ENCODE measurements at regions not wholly inside any gene's neighbourhood (a gene's known extent, or its start where the extent isn't known, plus 50 kb on each side); places are given as distances from the start of the nearest gene placed in this dataset.

GRCh38 chr9:117957267-117957666, 253.1 kb downstream of the TLR4 start:
- H3K4me1 ChIP-seq (ENCODE audit: control insufficient read depth in 2 of 2, insufficient read depth in 2 of 2, low read length in 2 of 2): no peaks in the 10 kb centered on the region
- H3K36me3 ChIP-seq (ENCODE audit: control insufficient read depth in 2 of 2, insufficient read depth in 2 of 2, low read length in 2 of 2): no peaks in the 10 kb centered on the region
- H3K9ac ChIP-seq (ENCODE audit: low read depth in 1 of 2, low read length in 2 of 2): no peak overlapping the region
- H3K9me3 ChIP-seq (ENCODE audit: control insufficient read depth in 2 of 2, low read length in 2 of 2): no peaks in the 10 kb centered on the region
- H3K27me3 ChIP-seq (ENCODE audit: control insufficient read depth in 2 of 2, insufficient read depth in 2 of 2, low read length in 2 of 2): no peaks in the 10 kb centered on the region
- no peak overlapping the region for H3K27ac ChIP-seq (ENCODE audit: low read depth in 2 of 2, low read length in 2 of 2)
- no peak overlapping the region for H3K4me3 ChIP-seq (ENCODE audit: low read length in 2 of 2)

DNA sequence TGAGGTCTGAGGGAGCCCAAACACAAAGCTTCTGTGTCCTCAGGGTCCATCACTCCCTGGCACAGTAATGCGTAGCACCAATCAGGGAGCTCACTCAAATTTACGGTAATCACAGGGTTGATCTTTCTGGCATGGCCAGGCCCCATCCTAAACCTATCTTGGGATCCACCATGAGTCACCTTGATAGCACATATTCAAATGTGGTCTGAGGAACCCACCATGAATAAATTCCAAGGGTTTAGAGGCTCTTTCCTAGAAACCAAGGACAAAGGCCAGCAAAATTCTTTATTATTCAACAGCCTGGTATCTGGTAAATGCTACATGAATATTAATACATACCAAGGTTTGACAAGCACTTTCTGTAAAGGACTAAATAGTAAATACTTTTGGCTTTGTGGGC, 254.5 kb downstream of the TLR4 start:
- Histone ChIP-seq H3K4me1 (ENCODE audit: control insufficient read depth in 2 of 2, insufficient read depth in 2 of 2, low read length in 2 of 2) (no peaks in the 10 kb centered on the region), H3K36me3 (ENCODE audit: control insufficient read depth in 2 of 2, insufficient read depth in 2 of 2, low read length in 2 of 2) (no peaks in the 10 kb centered on the region), H3K9ac (ENCODE audit: low read depth in 1 of 2, low read length in 2 of 2) (no peak overlapping the region), H3K4me3 (ENCODE audit: low read length in 2 of 2) (no peak overlapping the region), H3K9me3 (ENCODE audit: control insufficient read depth in 2 of 2, low read length in 2 of 2) (no peaks in the 10 kb centered on the region), H3K27me3 (ENCODE audit: control insufficient read depth in 2 of 2, insufficient read depth in 2 of 2, low read length in 2 of 2) (no peaks in the 10 kb centered on the region), H3K27ac (ENCODE audit: low read depth in 2 of 2, low read length in 2 of 2) (no peak overlapping the region)

- H3K27me3 ChIP-seq (ENCODE audit: control insufficient read depth in 2 of 2, insufficient read depth in 2 of 2, low read length in 2 of 2): no peaks in the 10 kb centered on the region
- no peaks in the 10 kb centered on the region for H3K9me3 ChIP-seq (ENCODE audit: control insufficient read depth in 2 of 2, low read length in 2 of 2)
- H3K27ac ChIP-seq (ENCODE audit: low read depth in 2 of 2, low read length in 2 of 2): no peak overlapping the region
Observed at GRCh38 chr9:117963493-117964090, 259.4 kb downstream of the TLR4 start.

GRCh38 chr9:117970276-117971050, 266.3 kb downstream of the TLR4 start:
- Histone ChIP-seq H3K9ac (ENCODE audit: low read depth in 1 of 2, low read length in 2 of 2) (no peak overlapping the region), H3K36me3 (ENCODE audit: control insufficient read depth in 2 of 2, insufficient read depth in 2 of 2, low read length in 2 of 2) (no peaks in the 10 kb centered on the region), H3K4me1 (ENCODE audit: control insufficient read depth in 2 of 2, insufficient read depth in 2 of 2, low read length in 2 of 2) (no peaks in the 10 kb centered on the region), H3K9me3 (ENCODE audit: control insufficient read depth in 2 of 2, low read length in 2 of 2) (no peaks in the 10 kb centered on the region), H3K27ac (ENCODE audit: low read depth in 2 of 2, low read length in 2 of 2) (no peak overlapping the region), H3K4me3 (ENCODE audit: low read length in 2 of 2) (no peak overlapping the region), H3K27me3 (ENCODE audit: control insufficient read depth in 2 of 2, insufficient read depth in 2 of 2, low read length in 2 of 2) (no peaks in the 10 kb centered on the region)

More at GRCh38 chr9:117963493-117964090, 259.4 kb downstream of the TLR4 start:
- Histone ChIP-seq H3K4me3 (ENCODE audit: low read length in 2 of 2) (no peak overlapping the region), H3K4me1 (ENCODE audit: control insufficient read depth in 2 of 2, insufficient read depth in 2 of 2, low read length in 2 of 2) (no peaks in the 10 kb centered on the region), H3K36me3 (ENCODE audit: control insufficient read depth in 2 of 2, insufficient read depth in 2 of 2, low read length in 2 of 2) (no peaks in the 10 kb centered on the region), H3K9ac (ENCODE audit: low read depth in 1 of 2, low read length in 2 of 2) (no peak overlapping the region)

DNA sequence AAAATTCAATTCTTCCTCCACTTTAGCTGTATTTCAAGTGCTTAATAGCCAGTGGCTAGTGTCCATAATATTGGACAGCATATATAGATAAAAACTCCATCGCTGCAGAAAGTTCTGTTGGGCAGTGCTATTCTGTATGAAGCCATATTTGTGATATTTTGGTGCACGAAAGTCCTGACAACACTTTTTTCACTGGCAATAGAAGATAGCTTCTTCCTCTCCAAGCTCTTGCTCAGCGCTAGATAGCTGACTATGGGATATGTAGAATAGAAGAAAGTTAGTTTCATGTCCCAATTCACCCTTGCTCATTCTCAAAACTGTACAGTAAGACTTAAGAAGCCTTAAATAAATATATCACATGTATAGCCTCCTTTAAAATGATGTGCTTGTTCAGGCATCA, 269.9 kb downstream of the TLR4 start:
- no peaks in the 10 kb centered on the region for H3K27me3 ChIP-seq (ENCODE audit: control insufficient read depth in 2 of 2, insufficient read depth in 2 of 2, low read length in 2 of 2)
- no peak overlapping the region for H3K4me3 ChIP-seq (ENCODE audit: low read length in 2 of 2)
- H3K27ac ChIP-seq (ENCODE audit: low read depth in 2 of 2, low read length in 2 of 2): no peak overlapping the region
- no peaks in the 10 kb centered on the region for H3K4me1 ChIP-seq (ENCODE audit: control insufficient read depth in 2 of 2, insufficient read depth in 2 of 2, low read length in 2 of 2)
- H3K36me3 ChIP-seq (ENCODE audit: control insufficient read depth in 2 of 2, insufficient read depth in 2 of 2, low read length in 2 of 2): no peaks in the 10 kb centered on the region
- no peak overlapping the region for H3K9ac ChIP-seq (ENCODE audit: low read depth in 1 of 2, low read length in 2 of 2)
- no peaks in the 10 kb centered on the region for H3K9me3 ChIP-seq (ENCODE audit: control insufficient read depth in 2 of 2, low read length in 2 of 2)

DNA sequence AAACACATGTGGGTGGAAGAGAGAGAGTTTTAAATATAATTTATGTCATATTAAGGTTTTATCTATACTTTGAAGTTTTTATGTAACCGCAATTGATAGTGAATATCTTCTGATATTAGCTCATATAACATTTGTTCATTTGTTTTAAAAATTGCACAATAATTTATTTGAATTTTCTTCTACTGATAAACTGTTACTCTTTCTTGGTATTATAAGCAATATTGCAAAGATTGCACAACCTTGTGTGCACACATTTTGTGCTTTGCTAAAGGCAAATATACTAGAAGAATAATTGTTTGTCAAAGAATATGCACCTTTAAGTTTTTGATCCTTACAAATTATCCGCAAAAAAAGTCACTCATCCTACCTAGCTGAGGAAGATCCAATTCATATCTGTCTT, 275.7 kb downstream of the TLR4 start:
- Histone ChIP-seq H3K36me3 (ENCODE audit: control insufficient read depth in 2 of 2, insufficient read depth in 2 of 2, low read length in 2 of 2) (no peaks in the 10 kb centered on the region), H3K4me3 (ENCODE audit: low read length in 2 of 2) (no peak overlapping the region), H3K27me3 (ENCODE audit: control insufficient read depth in 2 of 2, insufficient read depth in 2 of 2, low read length in 2 of 2) (no peaks in the 10 kb centered on the region), H3K27ac (ENCODE audit: low read depth in 2 of 2, low read length in 2 of 2) (no peak overlapping the region), H3K4me1 (ENCODE audit: control insufficient read depth in 2 of 2, insufficient read depth in 2 of 2, low read length in 2 of 2) (no peaks in the 10 kb centered on the region), H3K9me3 (ENCODE audit: control insufficient read depth in 2 of 2, low read length in 2 of 2) (no peaks in the 10 kb centered on the region), H3K9ac (ENCODE audit: low read depth in 1 of 2, low read length in 2 of 2) (no peak overlapping the region)

DNA sequence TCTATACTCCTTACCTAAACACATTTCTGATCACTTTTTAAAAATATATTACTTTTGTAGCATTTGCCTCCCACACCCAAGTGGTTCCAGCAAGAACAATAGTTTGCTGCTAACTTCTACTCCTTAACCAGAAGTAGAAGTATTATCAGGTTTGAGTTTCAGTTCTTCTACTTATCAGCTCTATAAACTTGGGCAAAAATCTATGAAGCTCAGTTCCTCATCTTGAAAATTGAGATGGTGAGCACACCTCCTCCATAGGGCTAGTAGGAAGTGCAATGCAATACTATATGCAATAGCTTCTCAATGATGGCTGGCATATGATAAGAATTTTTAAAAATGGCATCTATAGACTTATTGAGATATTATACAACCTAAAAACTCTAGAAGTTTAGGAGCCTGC, 283.7 kb downstream of the TLR4 start:
- no peaks in the 10 kb centered on the region for H3K9me3 ChIP-seq (ENCODE audit: control insufficient read depth in 2 of 2, low read length in 2 of 2)
- no peak overlapping the region for H3K9ac ChIP-seq (ENCODE audit: low read depth in 1 of 2, low read length in 2 of 2)
- no peak overlapping the region for H3K4me3 ChIP-seq (ENCODE audit: low read length in 2 of 2)
- no peaks in the 10 kb centered on the region for H3K4me1 ChIP-seq (ENCODE audit: control insufficient read depth in 2 of 2, insufficient read depth in 2 of 2, low read length in 2 of 2)
- no peaks in the 10 kb centered on the region for H3K27me3 ChIP-seq (ENCODE audit: control insufficient read depth in 2 of 2, insufficient read depth in 2 of 2, low read length in 2 of 2)
- H3K36me3 ChIP-seq (ENCODE audit: control insufficient read depth in 2 of 2, insufficient read depth in 2 of 2, low read length in 2 of 2): no peaks in the 10 kb centered on the region
- H3K27ac ChIP-seq (ENCODE audit: low read depth in 2 of 2, low read length in 2 of 2): no peak overlapping the region

DNA sequence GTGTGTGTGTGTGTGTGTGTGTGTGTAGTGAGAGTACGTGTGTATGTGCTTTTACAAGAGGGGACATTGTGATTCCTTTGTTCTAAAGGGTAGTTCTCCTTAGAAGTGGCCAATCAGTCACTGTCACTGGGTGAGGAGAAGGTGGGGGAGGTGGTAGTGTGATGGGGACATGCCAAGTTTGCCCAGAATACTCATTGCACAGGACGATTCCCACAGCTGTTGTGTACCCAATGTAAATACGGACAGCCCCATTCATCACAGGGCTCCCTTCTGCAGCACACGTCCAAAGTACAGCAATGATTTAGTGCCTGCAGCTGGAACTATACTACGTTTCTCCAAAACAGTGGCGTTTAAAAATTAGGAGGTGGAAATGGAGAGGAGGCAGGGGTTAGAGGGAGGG, 287.8 kb downstream of the TLR4 start:
- H3K4me3 ChIP-seq (ENCODE audit: low read length in 2 of 2): no peak overlapping the region
- H3K9ac ChIP-seq (ENCODE audit: low read depth in 1 of 2, low read length in 2 of 2): no peak overlapping the region
- no peaks in the 10 kb centered on the region for H3K27me3 ChIP-seq (ENCODE audit: control insufficient read depth in 2 of 2, insufficient read depth in 2 of 2, low read length in 2 of 2)
- no peak overlapping the region for H3K27ac ChIP-seq (ENCODE audit: low read depth in 2 of 2, low read length in 2 of 2)
- no peaks in the 10 kb centered on the region for H3K9me3 ChIP-seq (ENCODE audit: control insufficient read depth in 2 of 2, low read length in 2 of 2)
- no peaks in the 10 kb centered on the region for H3K36me3 ChIP-seq (ENCODE audit: control insufficient read depth in 2 of 2, insufficient read depth in 2 of 2, low read length in 2 of 2)
- no peaks in the 10 kb centered on the region for H3K4me1 ChIP-seq (ENCODE audit: control insufficient read depth in 2 of 2, insufficient read depth in 2 of 2, low read length in 2 of 2)

DNA sequence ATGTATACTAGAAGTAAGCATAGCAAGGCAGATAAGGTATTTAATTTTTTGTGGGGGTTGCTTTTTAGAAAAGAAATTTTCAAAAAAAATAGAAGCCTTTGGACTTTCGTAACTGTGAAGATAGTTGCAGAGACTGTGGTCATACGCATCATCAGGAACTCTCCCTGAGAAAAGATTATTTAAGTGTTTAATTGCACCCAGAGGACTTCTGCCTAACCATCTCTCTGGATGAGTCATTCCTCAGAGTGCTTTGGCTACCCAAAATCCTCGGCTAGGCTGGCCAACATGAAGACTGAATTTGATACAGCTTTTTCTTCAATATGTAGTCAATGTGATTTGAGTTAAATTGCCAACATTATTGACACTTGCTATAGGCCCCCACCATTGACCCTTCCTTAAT, 296.4 kb downstream of the TLR4 start:
- H3K36me3 ChIP-seq (ENCODE audit: control insufficient read depth in 2 of 2, insufficient read depth in 2 of 2, low read length in 2 of 2): no peaks in the 10 kb centered on the region

DNA sequence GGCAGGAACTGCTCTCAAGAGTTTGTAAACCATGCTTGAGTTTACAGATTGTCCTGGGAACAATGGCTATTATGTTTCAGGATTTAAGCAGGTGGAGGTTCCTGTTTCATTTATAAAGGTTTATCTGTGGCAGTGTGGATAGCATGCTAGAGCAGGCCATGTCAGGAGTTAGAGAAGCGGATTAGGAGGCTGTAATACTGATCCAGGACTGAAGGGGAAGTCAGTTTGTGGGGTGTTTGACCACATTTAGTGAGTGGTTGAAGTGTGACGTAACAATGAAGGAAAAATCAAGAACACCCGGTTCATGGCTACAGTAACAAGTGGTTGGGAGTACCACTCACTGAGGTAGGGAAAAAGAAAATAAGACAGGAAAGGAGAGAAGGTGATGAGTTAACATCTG, 299.0 kb downstream of the TLR4 start:
- H3K4me3 ChIP-seq (ENCODE audit: low read length in 2 of 2): no peak overlapping the region
- no peaks in the 10 kb centered on the region for H3K9me3 ChIP-seq (ENCODE audit: control insufficient read depth in 2 of 2, low read length in 2 of 2)
- no peaks in the 10 kb centered on the region for H3K36me3 ChIP-seq (ENCODE audit: control insufficient read depth in 2 of 2, insufficient read depth in 2 of 2, low read length in 2 of 2)
- H3K27ac ChIP-seq (ENCODE audit: low read depth in 2 of 2, low read length in 2 of 2): no peak overlapping the region
- no peaks in the 10 kb centered on the region for H3K4me1 ChIP-seq (ENCODE audit: control insufficient read depth in 2 of 2, insufficient read depth in 2 of 2, low read length in 2 of 2)
- H3K9ac ChIP-seq (ENCODE audit: low read depth in 1 of 2, low read length in 2 of 2): no peak overlapping the region
- no peaks in the 10 kb centered on the region for H3K27me3 ChIP-seq (ENCODE audit: control insufficient read depth in 2 of 2, insufficient read depth in 2 of 2, low read length in 2 of 2)

More for the DNA sequence above, 296.4 kb downstream of the TLR4 start:
- no peak overlapping the region for H3K4me3 ChIP-seq (ENCODE audit: low read length in 2 of 2)
- H3K27me3 ChIP-seq (ENCODE audit: control insufficient read depth in 2 of 2, insufficient read depth in 2 of 2, low read length in 2 of 2): no peaks in the 10 kb centered on the region
- H3K27ac ChIP-seq (ENCODE audit: low read depth in 2 of 2, low read length in 2 of 2): no peak overlapping the region
- H3K9ac ChIP-seq (ENCODE audit: low read depth in 1 of 2, low read length in 2 of 2): no peak overlapping the region
- H3K9me3 ChIP-seq (ENCODE audit: control insufficient read depth in 2 of 2, low read length in 2 of 2): no peaks in the 10 kb centered on the region
- H3K4me1 ChIP-seq (ENCODE audit: control insufficient read depth in 2 of 2, insufficient read depth in 2 of 2, low read length in 2 of 2): no peaks in the 10 kb centered on the region
